HG02870 (cell line): ENCODE measurements at regions not wholly inside any gene's neighbourhood (a gene's known extent, or its start where the extent isn't known, plus 50 kb on each side); places are given as distances from the start of the nearest gene placed in this dataset.

Experiments used
- ATAC-seq: cut with Tn5 transposase; IDR thresholded peaks from one replicate; pipeline ENCODE4 v1.9.1; 2021; ENCODE audit warnings: mild to moderate bottlenecking, moderate library complexity; ENCODE audit not compliant: unreplicated experiment

DNA sequence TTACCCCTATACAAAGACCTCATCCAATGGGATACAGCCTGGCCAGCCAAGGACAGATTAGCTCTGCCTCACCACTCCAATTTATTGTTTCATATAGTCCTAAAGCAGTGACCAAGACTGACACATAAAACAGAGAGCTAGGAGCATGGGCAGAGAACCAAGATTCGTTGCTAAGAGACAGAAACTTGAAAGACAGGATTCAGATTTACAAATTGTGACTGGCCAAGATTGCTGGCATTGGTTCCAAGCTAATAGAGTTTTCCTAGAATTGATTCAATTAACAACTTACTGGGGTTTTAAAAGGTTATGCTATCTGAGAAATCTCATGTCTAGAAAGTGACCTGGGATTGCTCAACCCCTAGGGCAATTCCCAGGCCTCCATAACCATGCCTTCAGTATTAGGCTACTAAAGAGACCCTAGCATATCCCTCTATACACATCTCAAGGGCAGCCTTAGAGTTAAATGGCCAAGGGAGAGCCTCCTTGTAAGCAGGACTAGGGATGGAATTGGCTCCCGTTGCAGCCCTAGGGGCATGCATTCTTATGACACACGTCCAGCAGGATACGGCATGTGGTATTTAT, 75.6 kb downstream of the ICOS start:
- ATAC-seq = no peak

DNA sequence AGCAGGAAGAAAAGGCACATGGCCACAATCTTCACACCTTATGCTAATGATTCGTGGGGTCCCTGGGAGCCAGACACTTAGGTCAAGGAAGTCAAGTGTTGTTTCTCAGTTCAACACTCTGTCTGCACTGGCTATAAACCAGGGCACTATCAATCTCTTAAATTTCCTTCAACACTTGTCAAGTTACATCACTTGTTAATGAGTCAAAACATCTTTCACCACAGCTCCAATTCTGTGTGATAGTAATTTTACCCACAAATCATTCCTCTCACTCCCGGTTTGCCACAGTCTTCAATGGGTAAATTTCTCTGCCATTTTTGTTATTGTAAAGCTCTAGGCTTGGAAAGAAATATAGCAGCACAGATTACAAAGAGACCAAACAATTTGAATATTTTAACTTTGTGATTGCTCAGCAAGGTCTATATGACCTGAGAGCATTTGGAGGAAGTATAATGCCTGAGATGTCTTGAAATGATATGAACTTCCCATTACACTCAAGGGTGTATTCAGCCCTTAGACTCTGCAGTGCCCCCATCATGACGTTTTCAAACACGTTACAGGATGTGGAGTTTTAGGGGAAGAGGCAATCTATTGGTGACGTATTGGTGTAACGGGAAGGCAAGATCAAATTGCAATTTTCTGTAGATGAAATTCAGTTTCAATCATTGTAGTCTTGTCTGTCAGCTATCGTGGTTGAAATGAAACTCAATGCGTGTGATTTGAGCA, 78.7 kb downstream of the ICOS start:
- ATAC-seq = no peak

DNA sequence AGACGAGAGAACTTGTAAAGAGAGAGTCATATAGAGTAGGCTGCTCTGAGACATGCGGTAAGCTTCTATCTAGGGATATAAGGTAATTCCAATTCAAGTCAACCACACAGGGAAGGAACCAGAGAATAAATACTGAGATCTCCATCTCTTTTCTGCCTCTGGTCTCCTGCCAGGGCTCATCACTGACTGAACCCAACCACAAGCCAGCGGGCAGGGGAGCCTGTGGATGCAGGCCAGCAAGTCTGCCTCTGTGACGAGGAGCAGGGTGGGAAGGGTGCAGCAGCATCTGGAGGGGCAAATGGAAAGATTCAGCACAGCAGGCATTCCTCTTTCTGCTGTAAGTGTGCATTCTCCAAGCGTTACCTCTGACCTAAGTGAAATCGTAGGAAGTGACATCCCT, 82.2 kb downstream of the ICOS start:
- ATAC-seq = no peak

DNA sequence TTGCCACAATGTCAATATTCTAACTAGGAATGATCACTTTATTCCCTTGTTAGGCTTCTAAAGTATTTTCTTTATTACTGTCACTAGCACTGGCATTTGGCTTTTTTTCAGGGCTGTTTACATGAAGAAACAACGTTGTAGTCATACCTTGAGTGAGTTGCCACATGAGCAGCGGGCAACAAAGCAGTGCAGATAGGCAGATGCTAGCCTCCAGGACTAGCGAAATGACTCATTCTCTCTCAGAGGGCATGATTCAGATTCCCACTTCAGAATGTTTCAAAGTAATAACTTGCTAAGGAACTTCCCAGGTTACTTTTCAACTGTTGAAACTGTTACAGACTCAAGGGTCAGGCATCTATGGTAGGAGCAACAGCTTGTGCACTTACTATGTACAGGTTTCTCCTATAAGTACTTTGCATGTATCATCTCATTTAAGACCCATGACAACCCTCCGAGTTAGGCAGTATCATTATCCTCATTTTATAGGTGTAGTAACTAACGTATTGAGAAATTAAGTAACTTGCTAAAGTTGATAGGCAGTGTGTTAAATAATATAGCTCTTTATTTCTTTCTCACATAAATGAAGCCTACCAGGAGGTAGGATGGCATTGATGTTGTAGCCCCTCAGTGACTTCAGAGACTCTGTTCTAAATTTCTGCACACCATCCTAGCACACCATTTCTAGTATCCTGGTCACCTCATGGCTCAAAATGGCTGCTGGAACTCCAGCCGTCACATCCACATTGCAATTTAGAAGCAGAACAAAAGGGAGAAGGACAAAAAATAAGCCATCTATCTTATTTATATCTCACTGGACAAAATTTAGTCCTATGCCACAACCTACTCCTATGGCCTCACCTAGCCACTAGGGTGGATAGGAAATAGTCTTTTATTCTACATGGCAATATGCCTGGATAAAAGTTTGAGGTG, 83.3 kb downstream of the ICOS start:
- ATAC-seq = no peak

DNA sequence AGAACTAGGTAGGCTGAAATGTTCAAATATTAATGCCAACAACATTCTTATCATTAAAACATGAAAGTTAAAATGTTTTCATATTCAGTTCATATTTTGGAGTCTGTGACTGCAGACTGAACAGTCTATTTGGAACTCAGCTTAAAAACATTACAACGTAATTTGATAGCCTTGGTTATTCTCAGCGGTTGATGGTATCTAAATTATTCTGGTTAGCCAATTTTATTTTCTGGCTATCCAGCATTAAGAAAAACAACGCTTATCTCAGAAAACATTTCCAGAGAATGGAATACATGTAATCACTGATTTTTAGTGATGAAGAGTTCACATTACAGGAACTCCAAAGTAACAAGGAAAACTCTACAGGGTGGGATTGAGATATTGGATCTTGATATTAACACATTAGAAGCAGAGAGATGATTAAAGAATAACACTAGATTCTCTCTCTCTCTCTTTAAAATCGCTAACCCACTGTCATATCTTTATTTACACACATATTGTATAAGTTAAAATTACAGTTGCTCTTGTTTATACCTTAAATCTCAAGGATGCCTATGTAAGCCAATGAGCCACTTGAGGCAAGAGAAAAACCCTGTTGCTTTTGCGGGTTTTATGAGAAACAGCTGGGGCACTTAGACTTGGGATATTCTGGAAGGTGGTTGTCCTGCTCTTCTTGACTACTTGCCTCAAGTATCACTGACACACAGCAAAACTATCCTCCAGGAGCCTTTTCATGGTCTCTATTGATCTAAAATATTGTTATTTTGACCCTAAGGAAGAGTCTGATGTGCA, 84.9 kb downstream of the ICOS start:
- no peak for ATAC-seq

DNA sequence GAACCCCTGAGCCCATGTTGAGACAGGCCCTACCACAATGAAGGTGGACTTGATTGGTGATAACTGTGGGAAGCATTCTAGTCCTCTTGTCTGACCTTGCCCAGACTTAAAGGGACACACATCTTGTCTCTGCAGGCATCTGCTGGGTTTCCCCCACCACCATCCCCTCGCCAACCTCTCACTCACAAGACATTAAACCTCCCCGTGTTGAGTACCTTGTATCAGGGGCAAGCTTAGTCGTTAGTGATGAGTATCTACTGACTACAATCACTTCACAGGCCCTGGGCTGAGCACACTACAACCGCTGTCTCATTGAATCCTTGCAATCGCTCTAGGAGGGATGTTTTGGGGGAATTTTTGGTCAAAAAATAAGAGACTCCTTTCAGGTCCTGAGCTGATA, 86.0 kb downstream of the ICOS start:
- ATAC-seq = no peak

DNA sequence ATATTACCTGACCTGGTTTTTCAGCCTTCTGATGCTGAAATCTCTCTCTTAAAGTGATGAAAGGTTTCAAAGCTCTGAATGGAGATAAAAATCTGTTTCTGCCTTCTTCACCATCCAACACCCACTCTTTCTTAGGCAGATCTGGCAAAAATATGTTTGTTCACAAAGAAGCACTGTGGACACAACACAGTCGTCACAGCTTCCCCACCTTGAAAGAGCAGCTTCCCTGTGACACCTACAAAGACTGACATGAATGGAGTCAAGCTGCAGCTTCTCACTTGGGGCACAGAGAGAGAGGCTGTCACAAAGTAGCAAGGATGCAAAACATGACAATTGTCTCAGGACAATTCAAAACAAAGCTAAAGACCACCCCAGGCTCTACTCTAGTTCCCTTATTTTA, 86.5 kb downstream of the ICOS start:
- ATAC-seq = no peak

DNA sequence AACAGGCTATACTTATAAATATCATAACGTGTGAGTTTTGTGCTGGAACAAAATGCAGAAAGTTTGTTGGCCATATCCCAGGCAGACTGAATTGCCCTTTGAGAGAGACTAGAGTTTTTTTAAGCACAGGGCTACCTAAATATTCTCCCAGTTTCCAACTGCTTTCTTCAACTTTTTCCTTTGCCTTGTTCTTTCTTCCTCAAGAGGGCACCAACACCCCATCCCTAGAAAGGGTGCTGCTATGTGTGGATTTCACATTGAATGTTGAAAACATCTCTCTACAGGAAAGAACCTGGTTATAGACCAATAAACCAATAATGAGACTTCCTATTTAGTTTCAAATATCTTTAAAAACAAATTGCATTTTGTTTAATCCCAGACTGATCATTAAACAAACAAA, 87.9 kb downstream of the ICOS start:
- ATAC-seq = no peak

DNA sequence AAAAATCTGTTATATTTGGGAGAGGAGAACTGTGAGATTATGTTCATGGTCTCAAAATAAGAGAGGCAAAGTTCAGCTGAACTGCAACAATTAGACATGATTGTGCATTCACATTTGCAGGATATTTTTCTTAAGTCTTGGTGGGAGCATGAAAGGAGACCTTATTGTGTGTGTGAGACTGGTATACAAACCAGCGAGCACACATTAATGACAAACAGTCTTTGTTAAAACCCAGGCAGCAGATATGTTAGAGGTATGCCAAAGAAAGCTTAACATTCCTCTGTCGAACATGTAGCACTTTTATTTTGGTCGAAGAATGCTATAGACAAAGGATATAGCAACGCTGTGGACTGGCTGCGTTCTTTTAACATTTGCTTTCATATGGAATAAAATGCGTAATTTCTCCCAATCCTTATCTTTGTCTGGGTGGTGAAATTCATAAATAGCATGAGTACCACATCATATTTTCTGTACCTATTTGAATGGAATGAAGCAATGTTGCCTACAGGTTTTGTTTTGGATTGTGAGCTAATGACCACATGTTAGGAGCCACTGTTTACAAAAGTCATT, 88.4 kb downstream of the ICOS start:
- ATAC-seq = no peak

DNA sequence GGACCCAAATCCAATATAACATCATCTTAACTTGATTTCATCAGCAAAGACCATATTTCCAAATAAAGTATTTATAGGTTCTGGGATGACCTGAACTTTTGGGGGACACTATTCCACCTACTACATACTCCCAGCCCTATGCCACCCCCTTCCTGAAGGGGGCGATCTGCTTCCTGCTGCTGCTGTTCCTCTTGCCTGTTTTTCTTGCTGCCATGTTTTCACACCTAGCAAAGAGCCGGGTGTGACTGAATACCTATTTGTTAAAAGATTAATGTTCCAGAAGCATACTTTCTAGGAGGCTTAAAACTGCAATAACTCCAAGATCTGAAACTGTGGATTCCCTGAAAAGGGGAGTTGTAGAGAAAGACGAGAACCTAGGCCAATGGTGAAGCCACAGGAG, 89.7 kb downstream of the ICOS start:
- ATAC-seq = no peak

DNA sequence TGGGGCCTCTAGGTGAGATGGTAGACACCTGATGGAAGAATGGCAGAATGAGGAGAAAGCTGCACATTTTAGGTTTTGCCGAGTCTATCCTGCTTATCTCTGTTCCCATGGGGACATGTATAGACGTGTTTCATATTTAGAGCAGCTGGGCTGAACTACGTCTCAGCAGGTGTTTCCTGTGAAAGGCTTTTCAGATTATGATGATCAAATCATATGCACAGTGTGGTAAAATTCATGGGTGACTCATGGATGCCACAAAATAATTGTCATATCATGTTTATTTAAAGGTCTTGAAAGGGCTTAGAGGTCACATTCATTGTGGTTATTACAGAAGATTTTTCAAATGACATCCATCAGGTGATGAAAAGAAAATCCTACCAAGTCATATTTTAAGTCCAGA, 90.5 kb downstream of the ICOS start:
- peak; percentile 88 for ATAC-seq

DNA sequence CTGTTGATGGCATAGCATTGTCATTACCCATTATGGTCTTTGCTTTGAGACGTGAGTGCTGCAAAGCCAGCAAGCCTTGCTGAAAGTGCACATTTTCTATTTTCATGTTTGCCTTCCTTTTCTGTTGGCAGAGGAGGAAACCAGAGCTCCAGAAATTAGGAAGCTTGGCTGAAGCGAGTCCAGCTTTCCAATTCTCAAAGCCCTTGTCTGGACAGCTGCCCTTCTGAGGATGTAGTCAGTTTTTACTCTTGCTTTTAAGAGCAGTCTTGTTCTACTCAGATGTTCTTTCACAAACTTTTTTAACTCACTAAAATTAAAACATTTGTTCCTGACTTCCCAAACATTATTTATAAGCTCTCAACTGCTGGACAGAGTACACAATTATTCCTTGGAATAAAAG, 93.8 kb downstream of the ICOS start:
- ATAC-seq = no peak

DNA sequence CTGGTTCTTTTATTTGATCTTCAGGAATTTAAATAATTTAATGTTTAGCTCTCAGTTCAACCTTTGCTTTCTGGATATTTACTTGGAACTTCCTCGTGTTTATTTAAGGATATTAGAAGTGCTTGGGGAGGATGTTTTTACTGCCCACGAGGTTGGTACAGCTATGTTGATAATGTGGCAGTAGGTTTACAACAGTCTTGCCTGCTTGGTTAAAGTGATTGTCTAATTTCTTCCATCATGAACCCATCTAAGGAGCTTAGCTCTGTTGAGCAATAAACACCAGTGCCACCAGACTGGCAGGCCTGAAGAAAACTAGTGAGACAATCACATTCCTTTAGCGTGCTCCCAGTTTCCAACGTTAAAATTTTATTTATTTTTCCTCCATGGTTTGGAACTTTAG, 94.5 kb downstream of the ICOS start:
- no peak for ATAC-seq

DNA sequence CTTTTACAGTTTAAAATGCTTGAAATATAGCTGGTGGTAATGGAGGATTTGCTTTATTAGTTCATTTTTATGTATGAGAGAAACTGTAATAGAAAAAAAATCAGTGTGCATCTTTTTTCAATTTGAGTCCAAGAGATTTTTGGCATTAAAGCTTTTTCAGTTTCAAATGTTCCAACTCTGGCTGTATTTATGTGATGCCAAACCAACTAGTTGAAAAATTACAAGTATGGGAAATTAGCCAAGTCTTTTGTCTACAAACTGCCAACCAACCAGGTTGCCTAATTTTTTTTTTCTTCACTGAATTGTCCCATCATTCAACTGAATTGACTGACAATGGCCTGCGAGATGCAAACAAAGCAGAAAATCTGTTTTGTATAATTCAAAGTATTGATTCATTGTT, 95.7 kb downstream of the ICOS start:
- ATAC-seq = no peak

DNA sequence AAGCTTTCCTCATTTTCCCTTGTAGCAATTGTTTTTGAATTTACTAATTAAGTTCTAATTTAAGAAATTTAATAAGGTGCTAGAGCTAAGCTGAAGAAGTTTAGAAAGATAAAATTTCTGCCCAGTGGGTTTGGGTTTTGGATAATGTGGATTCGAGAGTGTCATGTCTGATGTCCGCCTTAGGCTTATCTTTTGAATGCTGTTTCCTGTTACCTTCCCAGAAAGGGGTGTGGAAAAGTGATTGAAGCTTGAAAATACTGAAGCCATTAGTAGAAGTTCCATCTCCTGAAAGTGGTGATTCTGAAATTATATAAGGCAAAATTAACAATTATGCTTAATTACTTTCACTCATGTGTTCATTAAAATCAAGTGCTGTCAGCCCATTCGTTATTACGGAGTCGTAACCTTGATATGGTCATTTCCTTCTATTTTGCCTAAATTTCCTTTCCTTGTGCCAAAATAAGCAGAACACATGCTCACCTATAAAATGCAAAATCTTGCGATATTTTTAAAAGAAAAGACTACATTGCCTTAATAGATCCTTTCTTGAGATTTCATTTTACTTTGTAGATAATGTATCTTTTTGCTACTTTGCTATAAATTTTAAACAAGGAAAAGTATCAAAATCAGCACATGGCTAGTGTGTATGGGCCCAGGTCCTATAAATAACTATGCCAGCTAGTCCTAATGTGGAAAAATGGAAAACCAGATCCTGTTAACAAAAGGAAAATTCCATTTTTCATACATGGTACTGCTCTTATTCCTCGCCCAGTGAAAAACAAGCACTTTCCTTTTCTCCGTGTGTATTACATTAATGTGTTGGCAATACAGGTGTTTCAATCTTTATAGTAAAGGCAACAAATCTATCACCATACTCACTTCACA, 97.3 kb downstream of the ICOS start:
- ATAC-seq = no peak

DNA sequence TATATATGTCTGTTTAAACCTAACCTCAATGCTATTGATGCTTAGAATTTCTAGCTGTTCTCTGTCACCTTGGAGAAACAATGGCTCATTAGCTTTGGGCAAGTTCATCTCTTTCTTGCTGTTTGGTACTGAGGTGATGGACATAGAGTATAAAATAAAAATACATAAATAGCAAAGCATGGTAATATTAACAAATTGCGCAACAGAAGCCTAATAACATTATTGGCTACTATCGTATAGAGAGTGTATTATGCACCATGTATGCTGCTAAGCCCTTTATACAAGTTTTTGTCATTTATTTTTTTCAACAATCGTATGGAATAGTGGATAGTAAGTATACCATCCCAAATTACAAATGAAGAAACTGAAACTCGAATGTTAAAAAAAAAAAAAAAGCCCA, 100.1 kb downstream of the ICOS start:
- ATAC-seq = no peak

DNA sequence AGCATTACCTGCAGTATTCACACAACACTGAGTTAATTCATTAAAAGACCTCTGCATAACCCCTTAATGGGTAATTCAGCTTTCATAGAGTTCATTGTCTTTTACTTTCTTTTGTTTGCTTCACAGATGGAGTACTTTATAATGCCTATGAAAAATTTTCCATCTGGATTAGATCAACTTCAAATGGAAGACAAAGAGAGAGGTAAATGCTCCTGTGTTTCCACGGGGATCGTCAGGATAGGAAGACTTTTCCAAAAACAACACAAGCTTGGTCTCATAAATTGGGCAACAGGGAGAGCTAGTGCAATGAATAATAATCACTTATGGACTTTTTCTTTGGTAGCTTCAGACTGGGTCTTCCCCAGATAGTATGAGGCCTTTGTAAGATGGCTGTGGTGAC, 100.7 kb downstream of the ICOS start:
- ATAC-seq = no peak

DNA sequence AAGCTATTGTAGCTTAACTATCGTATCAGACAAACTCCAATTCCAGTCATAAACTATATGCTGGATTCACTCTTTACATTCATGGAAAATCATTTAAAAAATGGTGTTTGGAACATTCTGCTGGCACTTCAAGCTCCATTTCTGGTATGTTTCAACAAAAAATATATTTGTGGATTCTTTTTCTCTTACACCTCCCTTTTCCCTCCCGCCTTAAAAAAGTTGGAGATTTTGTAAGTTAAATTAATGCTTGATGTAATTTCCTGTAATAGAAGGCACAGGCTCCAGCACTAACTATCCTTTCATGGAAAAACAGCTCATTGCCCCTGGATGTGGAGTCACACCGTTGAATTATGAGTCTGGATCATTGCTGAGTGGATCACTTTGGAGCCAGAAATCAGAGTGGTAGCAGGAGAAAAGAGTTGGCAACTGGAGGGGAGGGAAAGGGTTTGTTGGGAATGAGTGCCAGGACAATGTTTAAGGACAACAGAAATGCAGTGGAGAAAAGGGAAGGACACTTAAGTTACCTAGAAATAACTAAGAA, 102.8 kb downstream of the ICOS start:
- ATAC-seq = no peak

DNA sequence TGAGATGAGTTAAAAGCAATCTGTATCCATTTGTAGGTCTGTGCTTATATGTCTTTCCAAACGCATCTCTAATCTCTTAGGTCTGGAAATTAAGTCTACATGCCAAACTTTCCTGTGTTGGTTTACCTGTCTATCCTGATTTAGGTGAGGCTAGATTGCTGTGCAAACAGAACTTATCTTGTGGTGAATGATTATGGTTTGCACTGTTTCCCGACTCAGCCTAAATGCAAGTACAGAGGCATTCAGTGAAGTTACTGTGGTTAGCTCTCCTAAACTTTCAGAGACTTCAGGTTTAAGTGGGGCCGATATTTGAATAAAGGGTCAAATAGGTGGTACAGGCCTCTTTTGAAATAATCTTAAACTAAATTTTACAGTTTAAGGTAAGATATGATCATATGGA, 103.5 kb downstream of the ICOS start:
- ATAC-seq = no peak

DNA sequence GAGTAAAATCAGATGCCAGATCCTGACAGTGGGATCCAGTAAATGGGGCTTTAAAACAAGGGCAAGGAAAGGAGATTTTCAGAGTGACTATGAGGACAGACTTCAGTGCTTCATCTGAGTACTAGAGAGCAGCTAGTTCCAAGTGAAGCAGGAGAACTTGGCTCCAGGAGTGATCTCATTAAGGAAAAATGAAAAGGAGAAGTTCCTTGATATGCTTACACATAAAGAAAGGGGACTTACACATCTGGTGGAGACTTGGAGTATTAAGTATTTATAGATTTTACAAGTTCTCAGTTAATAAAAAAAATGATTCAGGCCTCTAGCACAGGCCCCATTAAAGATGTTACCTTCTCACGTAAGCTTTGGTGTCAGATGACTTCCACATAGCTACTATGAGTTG, 105.8 kb downstream of the ICOS start:
- no peak for ATAC-seq
